Activated naive CD8-positive, alpha-beta T cell (primary cell): ENCODE measurements at regions not wholly inside any gene's neighbourhood (a gene's known extent, or its start where the extent isn't known, plus 50 kb on each side); places are given as distances from the start of the nearest gene placed in this dataset.

Source experiments
- H3K27ac Mint-ChIP-seq: one replicate; pipeline ENCODE4 v1.8.0; 2021; ENCODE audit warnings: mixed read lengths
- H3K27me3 Mint-ChIP-seq: one replicate; pipeline ENCODE4 v1.8.0; 2021; ENCODE audit warnings: mixed read lengths
- H3K36me3 Mint-ChIP-seq: one replicate; pipeline ENCODE4 v1.8.0; 2021; ENCODE audit warnings: mixed read lengths
- H3K4me1 Mint-ChIP-seq: one replicate; pipeline ENCODE4 v1.8.0; 2021; ENCODE audit warnings: low read depth, mixed read lengths
- H3K4me3 Mint-ChIP-seq: one replicate; pipeline ENCODE4 v1.8.0; 2021; ENCODE audit warnings: mild to moderate bottlenecking, mixed read lengths
- H3K9me3 Mint-ChIP-seq: one replicate; pipeline ENCODE4 v1.8.0; 2021; ENCODE audit warnings: low read depth, mixed read lengths

- Mint-ChIP-seq H3K36me3 (no peaks in the 10 kb centered on the region), H3K27ac (no peak overlapping the region), H3K27me3 (no peaks in the 10 kb centered on the region), H3K4me1 (no peaks in the 10 kb centered on the region), H3K4me3 (no peak overlapping the region), H3K9me3 (peaks cover 9% of the 10 kb centered on the region)
Measured at GRCh38 chr7:53965716-53966115, 576.5 kb upstream of the VSTM2A start.

DNA sequence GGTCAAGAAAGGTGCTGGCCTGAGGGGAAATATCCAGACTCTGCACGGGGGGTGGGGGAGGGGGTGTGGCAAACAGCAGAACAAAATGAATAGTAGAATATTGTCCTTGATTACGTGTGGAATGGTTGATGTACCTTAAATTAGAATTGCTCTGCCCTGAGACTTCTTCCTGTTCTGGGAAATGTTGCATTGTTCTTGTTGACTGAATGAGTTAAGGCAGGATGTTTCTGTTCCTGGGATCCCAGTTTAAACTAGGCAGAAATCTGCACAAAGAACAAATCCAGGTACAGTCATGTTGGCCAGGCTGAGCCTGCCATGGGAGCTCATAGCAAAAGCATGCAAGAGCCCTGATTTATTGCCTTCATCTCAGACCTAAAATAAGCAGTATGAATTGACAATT, 558.7 kb upstream of the VSTM2A start:
- Mint-ChIP-seq H3K27me3 (no peaks in the 10 kb centered on the region), H3K4me1 (no peaks in the 10 kb centered on the region), H3K9me3 (peaks cover 15% of the 10 kb centered on the region), H3K36me3 (no peaks in the 10 kb centered on the region), H3K27ac (no peak overlapping the region), H3K4me3 (no peak overlapping the region)

- Mint-ChIP-seq H3K4me1 (no peaks in the 10 kb centered on the region), H3K9me3 (peaks cover 15% of the 10 kb centered on the region), H3K27me3 (no peaks in the 10 kb centered on the region), H3K27ac (no peak overlapping the region), H3K36me3 (no peaks in the 10 kb centered on the region), H3K4me3 (no peak overlapping the region)
Measured at GRCh38 chr7:53984776-53985175, 557.4 kb upstream of the VSTM2A start.

DNA sequence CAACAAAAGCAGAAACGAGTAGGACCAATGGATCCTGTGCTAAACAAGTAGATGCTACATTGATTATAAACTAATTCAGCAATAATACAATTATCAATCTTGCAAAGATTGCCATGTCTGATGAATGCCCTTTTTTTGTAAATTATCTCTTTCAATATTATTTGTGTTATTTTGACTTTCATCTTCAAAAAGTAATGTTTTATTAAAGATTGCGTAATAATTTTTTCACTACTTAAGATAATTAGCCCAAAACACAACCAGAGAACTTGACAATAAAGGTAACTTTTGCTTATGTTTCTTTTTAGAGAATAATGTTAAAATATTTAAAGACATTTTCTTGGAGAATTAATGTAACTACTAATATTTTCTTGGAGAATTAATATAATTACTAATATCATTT, 553.8 kb upstream of the VSTM2A start:
- Mint-ChIP-seq H3K27me3 (no peaks in the 10 kb centered on the region), H3K4me1 (no peaks in the 10 kb centered on the region)

DNA sequence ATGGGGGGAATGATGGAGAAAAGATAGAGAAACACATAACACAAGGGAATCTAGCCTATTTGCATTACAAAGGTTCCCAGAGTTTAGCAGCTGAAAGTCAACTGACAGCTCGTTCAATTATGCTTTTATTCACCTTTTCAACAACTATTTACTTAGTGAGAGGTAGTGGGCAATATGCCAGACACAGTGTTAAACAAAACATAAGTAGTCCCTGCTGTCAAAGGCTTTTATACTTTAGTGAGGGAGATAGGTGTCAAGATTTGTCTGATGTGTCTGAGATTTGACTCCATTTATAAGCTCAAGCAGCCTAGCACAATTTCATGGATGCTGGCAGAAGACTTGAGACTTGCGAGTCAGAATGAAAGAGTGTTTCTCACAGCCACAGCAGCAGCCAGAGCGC, 549.0 kb upstream of the VSTM2A start:
- H3K27ac Mint-ChIP-seq = no peak overlapping the region
- H3K36me3 Mint-ChIP-seq = no peaks in the 10 kb centered on the region
- H3K27me3 Mint-ChIP-seq = no peaks in the 10 kb centered on the region
- no peak overlapping the region for H3K4me3 Mint-ChIP-seq
- peaks cover 15% of the 10 kb centered on the region for H3K9me3 Mint-ChIP-seq
- H3K4me1 Mint-ChIP-seq = no peaks in the 10 kb centered on the region

More for the DNA sequence above, 553.8 kb upstream of the VSTM2A start:
- Mint-ChIP-seq H3K27ac (no peak overlapping the region), H3K4me3 (no peak overlapping the region), H3K9me3 (peaks cover 17% of the 10 kb centered on the region), H3K36me3 (no peaks in the 10 kb centered on the region)

GRCh38 chr7:53996876-53997275, 545.3 kb upstream of the VSTM2A start:
- peaks cover 9% of the 10 kb centered on the region for H3K9me3 Mint-ChIP-seq
- H3K27me3 Mint-ChIP-seq = no peaks in the 10 kb centered on the region
- no peaks in the 10 kb centered on the region for H3K36me3 Mint-ChIP-seq
- H3K27ac Mint-ChIP-seq = no peak overlapping the region
- H3K4me1 Mint-ChIP-seq = no peaks in the 10 kb centered on the region
- H3K4me3 Mint-ChIP-seq = no peak overlapping the region

GRCh38 chr7:54014765-54015164, 527.4 kb upstream of the VSTM2A start:
- H3K27me3 Mint-ChIP-seq = no peaks in the 10 kb centered on the region
- no peak overlapping the region for H3K27ac Mint-ChIP-seq
- no peak overlapping the region for H3K4me3 Mint-ChIP-seq
- no peaks in the 10 kb centered on the region for H3K4me1 Mint-ChIP-seq
- no peaks in the 10 kb centered on the region for H3K36me3 Mint-ChIP-seq
- peaks cover 16% of the 10 kb centered on the region for H3K9me3 Mint-ChIP-seq

GRCh38 chr7:54015251-54015650, 526.9 kb upstream of the VSTM2A start:
- Mint-ChIP-seq H3K36me3 (no peaks in the 10 kb centered on the region), H3K9me3 (peaks cover 15% of the 10 kb centered on the region), H3K27me3 (no peaks in the 10 kb centered on the region)

GRCh38 chr7:54037873-54038272, 504.3 kb upstream of the VSTM2A start:
- Mint-ChIP-seq H3K4me1 (no peaks in the 10 kb centered on the region), H3K27me3 (no peaks in the 10 kb centered on the region), H3K27ac (no peak overlapping the region), H3K36me3 (no peaks in the 10 kb centered on the region), H3K4me3 (no peak overlapping the region), H3K9me3 (peaks cover 7% of the 10 kb centered on the region)

More at GRCh38 chr7:54015251-54015650, 526.9 kb upstream of the VSTM2A start:
- no peak overlapping the region for H3K4me3 Mint-ChIP-seq
- H3K4me1 Mint-ChIP-seq = no peaks in the 10 kb centered on the region
- no peak overlapping the region for H3K27ac Mint-ChIP-seq

DNA sequence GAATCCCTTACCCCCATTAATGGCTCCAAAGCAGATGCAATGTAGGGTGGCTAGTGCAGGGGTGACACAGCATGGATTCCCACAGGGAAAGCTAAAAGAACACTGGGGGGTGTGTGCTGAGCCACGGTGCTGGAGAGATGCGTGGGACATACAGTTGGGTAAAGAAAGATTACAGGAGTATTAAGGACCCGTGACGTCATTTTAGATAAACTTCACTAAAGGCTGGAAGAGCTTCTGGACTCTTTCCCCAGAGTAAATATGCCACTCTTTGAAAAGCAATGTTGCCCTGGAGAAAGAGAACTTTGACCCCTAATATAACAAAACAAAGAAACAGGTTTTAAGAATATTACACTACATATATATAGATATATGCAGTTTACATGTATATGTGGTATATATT, 481.5 kb upstream of the VSTM2A start:
- H3K27ac Mint-ChIP-seq = no peak overlapping the region
- H3K9me3 Mint-ChIP-seq = peaks cover 44% of the 10 kb centered on the region
- no peak overlapping the region for H3K4me3 Mint-ChIP-seq
- H3K27me3 Mint-ChIP-seq = no peaks in the 10 kb centered on the region
- no peaks in the 10 kb centered on the region for H3K4me1 Mint-ChIP-seq
- no peaks in the 10 kb centered on the region for H3K36me3 Mint-ChIP-seq

- no peaks in the 10 kb centered on the region for H3K27me3 Mint-ChIP-seq
- H3K9me3 Mint-ChIP-seq = peaks cover 16% of the 10 kb centered on the region
- no peak overlapping the region for H3K4me3 Mint-ChIP-seq
- H3K27ac Mint-ChIP-seq = no peak overlapping the region
- H3K4me1 Mint-ChIP-seq = no peaks in the 10 kb centered on the region
- H3K36me3 Mint-ChIP-seq = no peaks in the 10 kb centered on the region
Measured at GRCh38 chr7:54066643-54067042, 475.5 kb upstream of the VSTM2A start.

DNA sequence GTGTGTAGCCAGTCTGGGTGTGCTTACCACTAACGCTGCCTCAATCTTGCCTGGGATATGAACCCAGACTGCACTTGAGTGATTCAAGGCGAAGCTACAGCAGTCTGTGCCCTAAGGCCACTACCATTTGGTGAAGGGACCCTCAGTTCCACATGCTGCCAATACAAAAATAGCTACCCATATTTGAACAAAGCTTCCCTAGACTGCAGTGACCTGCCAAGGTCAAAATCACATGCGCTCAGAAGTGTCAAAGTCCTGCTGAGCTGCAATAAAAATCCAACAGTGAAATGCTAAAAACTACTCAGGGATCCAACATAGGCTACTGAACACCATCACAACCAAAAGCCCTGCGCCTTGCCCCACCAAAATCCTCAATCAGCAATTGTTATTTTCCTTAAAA, 472.3 kb upstream of the VSTM2A start:
- Mint-ChIP-seq H3K9me3 (peaks cover 14% of the 10 kb centered on the region), H3K4me1 (no peaks in the 10 kb centered on the region), H3K4me3 (no peak overlapping the region), H3K27me3 (no peaks in the 10 kb centered on the region), H3K36me3 (no peaks in the 10 kb centered on the region), H3K27ac (no peak overlapping the region)

DNA sequence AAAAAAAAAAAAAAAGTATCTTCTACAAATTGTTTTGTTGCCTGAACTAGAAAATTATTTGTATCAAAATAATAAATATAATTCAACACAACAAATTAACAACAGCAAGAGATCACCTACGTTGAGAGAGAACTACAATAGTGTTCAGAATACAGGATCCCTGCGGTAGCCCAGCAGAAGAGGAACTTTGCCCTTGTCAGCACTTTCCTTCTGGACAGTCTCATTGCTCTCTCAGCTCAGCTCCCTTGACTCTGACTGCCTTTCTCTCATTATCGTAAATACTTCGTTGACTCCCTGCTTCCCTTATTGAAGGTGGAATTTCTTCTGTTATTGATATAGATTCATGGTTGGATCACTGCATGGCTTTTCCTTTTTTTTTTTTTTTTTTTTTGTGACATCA, 469.5 kb upstream of the VSTM2A start:
- Mint-ChIP-seq H3K4me3 (no peak overlapping the region), H3K27me3 (no peaks in the 10 kb centered on the region), H3K9me3 (peaks cover 16% of the 10 kb centered on the region), H3K27ac (no peak overlapping the region), H3K4me1 (no peaks in the 10 kb centered on the region), H3K36me3 (no peaks in the 10 kb centered on the region)

- Mint-ChIP-seq H3K4me1 (no peaks in the 10 kb centered on the region), H3K9me3 (peaks cover 27% of the 10 kb centered on the region), H3K27me3 (no peaks in the 10 kb centered on the region), H3K36me3 (no peaks in the 10 kb centered on the region), H3K4me3 (no peak overlapping the region), H3K27ac (no peak overlapping the region)
Measured at GRCh38 chr7:54076616-54077015, 465.6 kb upstream of the VSTM2A start.

- Mint-ChIP-seq H3K4me3 (no peak overlapping the region), H3K36me3 (no peaks in the 10 kb centered on the region), H3K4me1 (no peaks in the 10 kb centered on the region), H3K27me3 (no peaks in the 10 kb centered on the region), H3K9me3 (peaks cover 21% of the 10 kb centered on the region), H3K27ac (no peak overlapping the region)
Measured at GRCh38 chr7:54080525-54080924, 461.6 kb upstream of the VSTM2A start.

DNA sequence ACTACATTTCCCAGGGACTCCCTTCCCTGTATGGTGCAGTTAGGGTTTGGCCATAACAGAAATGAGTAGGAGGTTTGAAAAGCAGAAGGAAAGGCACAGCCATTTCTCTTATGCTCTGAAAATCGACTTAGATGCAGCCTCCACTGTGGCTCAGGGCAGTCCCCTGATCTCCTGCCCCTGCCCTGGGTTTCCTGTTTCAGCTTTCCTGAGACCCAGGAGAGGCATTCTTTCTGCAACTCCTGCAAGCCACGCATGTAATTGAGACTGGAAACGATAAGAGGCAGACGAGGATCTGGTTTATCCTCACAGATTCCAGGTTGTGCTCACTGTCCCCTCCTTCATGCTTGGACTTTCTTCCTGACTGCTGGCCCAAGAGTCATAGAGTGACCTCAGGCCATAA, 461.2 kb upstream of the VSTM2A start:
- H3K27ac Mint-ChIP-seq = no peak overlapping the region

DNA sequence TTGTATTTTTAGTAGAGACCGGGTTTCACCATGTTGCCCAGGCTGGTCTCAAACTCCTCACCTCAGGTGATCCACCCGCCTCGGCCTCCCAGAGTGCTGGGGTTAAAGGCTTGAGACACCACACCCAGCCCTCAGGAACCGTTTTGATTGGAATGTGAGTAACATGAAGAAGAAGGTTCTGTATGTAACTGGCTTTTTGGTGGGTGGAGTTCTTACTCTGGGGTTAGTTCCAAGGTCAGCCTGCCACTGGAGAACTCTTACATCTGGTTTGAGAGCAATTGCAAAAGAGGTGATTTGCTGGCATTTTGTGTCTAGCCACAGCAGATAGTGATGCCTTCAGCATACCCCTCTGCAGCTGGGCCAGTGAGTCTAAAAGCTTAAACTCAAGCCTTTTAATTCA, 457.8 kb upstream of the VSTM2A start:
- no peak overlapping the region for H3K27ac Mint-ChIP-seq
- H3K27me3 Mint-ChIP-seq = no peaks in the 10 kb centered on the region
- H3K4me3 Mint-ChIP-seq = no peak overlapping the region
- H3K4me1 Mint-ChIP-seq = no peaks in the 10 kb centered on the region
- peaks cover 12% of the 10 kb centered on the region for H3K9me3 Mint-ChIP-seq
- H3K36me3 Mint-ChIP-seq = no peaks in the 10 kb centered on the region

More for the DNA sequence above, 461.2 kb upstream of the VSTM2A start:
- Mint-ChIP-seq H3K27me3 (no peaks in the 10 kb centered on the region), H3K36me3 (no peaks in the 10 kb centered on the region), H3K4me1 (no peaks in the 10 kb centered on the region), H3K9me3 (peaks cover 16% of the 10 kb centered on the region), H3K4me3 (no peak overlapping the region)
